GM19240 (cell line): ENCODE measurements at regions not wholly inside any gene's neighbourhood (a gene's known extent, or its start where the extent isn't known, plus 50 kb on each side); places are given as distances from the start of the nearest gene placed in this dataset.

Source experiments
- DNase-seq: peaks from one replicate; pipeline ENCODE4 v3.0.0; 2011; ENCODE audit warnings: low spot score; ENCODE audit not compliant: insufficient read length

GRCh38 chr5:133830911-133831310 is 137.5 kb downstream of the C5orf15 start:
- no peak for DNase-seq

GRCh38 chr5:133830281-133830680 is 138.1 kb downstream of the C5orf15 start:
- no peak for DNase-seq

GRCh38 chr5:133829786-133830185 is 138.6 kb downstream of the C5orf15 start:
- no peak for DNase-seq

- DNase-seq, result no peak
These were observed 139.7 kb downstream of the C5orf15 start for GRCh38 chr5:133828722-133829121.

GRCh38 chr5:133827830-133828229 is 140.6 kb downstream of the C5orf15 start:
- no peak for DNase-seq

- no peak for DNase-seq
These were observed 141.4 kb downstream of the C5orf15 start for GRCh38 chr5:133827011-133827410.

GRCh38 chr5:133825631-133826289 is 142.7 kb downstream of the C5orf15 start:
- DNase-seq, result no peak

GRCh38 chr5:133824661-133825254 is 143.7 kb downstream of the C5orf15 start:
- DNase-seq, result peak; percentile 34

GRCh38 chr5:133821889-133822288 is 146.5 kb downstream of the C5orf15 start:
- no peak for DNase-seq

GRCh38 chr5:133821311-133821741 is 147.1 kb downstream of the C5orf15 start:
- DNase-seq, result no peak

GRCh38 chr5:133820507-133820906 is 147.9 kb downstream of the C5orf15 start:
- no peak for DNase-seq

GRCh38 chr5:133819977-133820471 is 148.4 kb downstream of the C5orf15 start:
- no peak for DNase-seq

GRCh38 chr5:133818869-133819600 is 149.4 kb downstream of the C5orf15 start:
- DNase-seq, result no peak

- DNase-seq, result no peak
These were observed 150.4 kb downstream of the C5orf15 start for GRCh38 chr5:133818031-133818431.

- no peak for DNase-seq
These were observed 151.0 kb downstream of the C5orf15 start for GRCh38 chr5:133817456-133817855.

- DNase-seq, result no peak
These were observed 151.6 kb downstream of the C5orf15 start for GRCh38 chr5:133816791-133817190.

GRCh38 chr5:133814152-133814551 is 154.3 kb downstream of the C5orf15 start:
- no peak for DNase-seq

GRCh38 chr5:133811168-133811567 is 157.3 kb downstream of the C5orf15 start:
- DNase-seq, result no peak

GRCh38 chr5:133809801-133810200 is 158.6 kb downstream of the C5orf15 start:
- DNase-seq, result no peak

GRCh38 chr5:133807348-133807747 is 161.1 kb downstream of the C5orf15 start:
- DNase-seq, result no peak

GRCh38 chr5:133806847-133807246 is 161.6 kb downstream of the C5orf15 start:
- DNase-seq, result no peak
